ENCODE measurements at regions not wholly inside any gene's neighbourhood (a gene's known extent, or its start where the extent isn't known, plus 50 kb on each side); places are given as distances from the start of the nearest gene placed in this dataset.

GRCh38 chr4:136007991-136008390 is 1524.3 kb downstream of the PCDH18 start:
- Histone ChIP-seq H3K9me3 (replicated peaks) (peaks cover 7% of the 10 kb centered on the region), H3K4me1 (no peaks in the 10 kb centered on the region), H3K4me3 (no peak overlapping the region), H3K36me3 (no peaks in the 10 kb centered on the region), H3K27ac (replicated peaks) (no peak overlapping the region), H3K27me3 (ENCODE audit: low read depth) (no peaks in the 10 kb centered on the region)
- intact Hi-C loops (cut with micrococcal nuclease): no loop called here
- TF ChIP-seq, protein P1, sequence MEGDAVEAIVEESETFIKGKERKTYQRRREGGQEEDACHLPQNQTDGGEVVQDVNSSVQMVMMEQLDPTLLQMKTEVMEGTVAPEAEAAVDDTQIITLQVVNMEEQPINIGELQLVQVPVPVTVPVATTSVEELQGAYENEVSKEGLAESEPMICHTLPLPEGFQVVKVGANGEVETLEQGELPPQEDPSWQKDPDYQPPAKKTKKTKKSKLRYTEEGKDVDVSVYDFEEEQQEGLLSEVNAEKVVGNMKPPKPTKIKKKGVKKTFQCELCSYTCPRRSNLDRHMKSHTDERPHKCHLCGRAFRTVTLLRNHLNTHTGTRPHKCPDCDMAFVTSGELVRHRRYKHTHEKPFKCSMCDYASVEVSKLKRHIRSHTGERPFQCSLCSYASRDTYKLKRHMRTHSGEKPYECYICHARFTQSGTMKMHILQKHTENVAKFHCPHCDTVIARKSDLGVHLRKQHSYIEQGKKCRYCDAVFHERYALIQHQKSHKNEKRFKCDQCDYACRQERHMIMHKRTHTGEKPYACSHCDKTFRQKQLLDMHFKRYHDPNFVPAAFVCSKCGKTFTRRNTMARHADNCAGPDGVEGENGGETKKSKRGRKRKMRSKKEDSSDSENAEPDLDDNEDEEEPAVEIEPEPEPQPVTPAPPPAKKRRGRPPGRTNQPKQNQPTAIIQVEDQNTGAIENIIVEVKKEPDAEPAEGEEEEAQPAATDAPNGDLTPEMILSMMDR (IDR thresholded peaks at IDR 0.05; ENCODE audit: borderline replicate concordance): no peak
- DNase-seq: no peak

DNA sequence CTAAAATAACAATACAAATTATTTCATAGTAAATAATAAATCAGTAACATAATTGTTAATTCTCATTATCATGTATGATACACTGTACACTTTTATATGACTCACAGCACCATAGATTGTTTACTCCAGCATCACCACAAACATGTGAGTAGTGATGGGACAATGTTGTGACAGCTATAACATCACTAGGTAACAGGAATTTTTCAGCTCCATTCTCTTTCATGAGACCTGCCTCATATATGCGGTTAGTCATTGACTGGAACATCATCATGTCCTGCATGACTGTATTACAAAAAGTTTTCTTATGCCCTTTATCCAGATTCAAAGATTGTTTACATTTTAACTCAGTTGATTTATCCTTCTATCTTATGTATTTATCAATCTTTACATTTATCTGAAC is 1530.0 kb downstream of the PCDH18 start:
- Histone ChIP-seq H3K36me3 (no peaks in the 10 kb centered on the region), H3K27me3 (ENCODE audit: low read depth) (no peaks in the 10 kb centered on the region), H3K9me3 (replicated peaks) (no peaks in the 10 kb centered on the region), H3K4me3 (no peak overlapping the region), H3K27ac (replicated peaks) (no peak overlapping the region), H3K4me1 (no peaks in the 10 kb centered on the region)
- no peak for DNase-seq
- intact Hi-C loops (cut with micrococcal nuclease): no loop called here
- TF ChIP-seq, protein P1 (IDR thresholded peaks at IDR 0.05; ENCODE audit: borderline replicate concordance): no peak

- Histone ChIP-seq H3K27ac (replicated peaks) (no peak overlapping the region), H3K36me3 (no peaks in the 10 kb centered on the region), H3K27me3 (ENCODE audit: low read depth) (no peaks in the 10 kb centered on the region), H3K4me1 (no peaks in the 10 kb centered on the region), H3K9me3 (replicated peaks) (no peaks in the 10 kb centered on the region), H3K4me3 (no peak overlapping the region)
- intact Hi-C loops (cut with micrococcal nuclease): no loop called here
- TF ChIP-seq, protein P1 (IDR thresholded peaks at IDR 0.05; ENCODE audit: borderline replicate concordance): no peak
- no peak for DNase-seq
Observed at GRCh38 chr4:136001791-136002190, 1530.5 kb downstream of the PCDH18 start.

- H3K27me3 ChIP-seq (ENCODE audit: low read depth): no peaks in the 10 kb centered on the region
- H3K4me1 ChIP-seq: no peaks in the 10 kb centered on the region
- no peaks in the 10 kb centered on the region for H3K36me3 ChIP-seq
- intact Hi-C loops (cut with micrococcal nuclease): no loop called here
- H3K4me3 ChIP-seq: no peak overlapping the region
- TF ChIP-seq, protein P1 (IDR thresholded peaks at IDR 0.05; ENCODE audit: borderline replicate concordance): no peak
- DNase-seq: no peak
- no peak overlapping the region for H3K27ac ChIP-seq (replicated peaks)
- H3K9me3 ChIP-seq (replicated peaks): no peaks in the 10 kb centered on the region
Observed at GRCh38 chr4:136000246-136000645, 1532.0 kb downstream of the PCDH18 start.

- H3K27me3 ChIP-seq (ENCODE audit: low read depth): no peaks in the 10 kb centered on the region
- H3K27ac ChIP-seq (replicated peaks): no peak overlapping the region
- H3K4me3 ChIP-seq: no peak overlapping the region
- H3K4me1 ChIP-seq: no peaks in the 10 kb centered on the region
- TF ChIP-seq, protein P1 (IDR thresholded peaks at IDR 0.05; ENCODE audit: borderline replicate concordance): no peak
- intact Hi-C loops (cut with micrococcal nuclease): no loop called here
- H3K36me3 ChIP-seq: no peaks in the 10 kb centered on the region
- no peak for DNase-seq
- no peaks in the 10 kb centered on the region for H3K9me3 ChIP-seq (replicated peaks)
Observed at GRCh38 chr4:135994360-135994759, 1537.9 kb downstream of the PCDH18 start.

DNA sequence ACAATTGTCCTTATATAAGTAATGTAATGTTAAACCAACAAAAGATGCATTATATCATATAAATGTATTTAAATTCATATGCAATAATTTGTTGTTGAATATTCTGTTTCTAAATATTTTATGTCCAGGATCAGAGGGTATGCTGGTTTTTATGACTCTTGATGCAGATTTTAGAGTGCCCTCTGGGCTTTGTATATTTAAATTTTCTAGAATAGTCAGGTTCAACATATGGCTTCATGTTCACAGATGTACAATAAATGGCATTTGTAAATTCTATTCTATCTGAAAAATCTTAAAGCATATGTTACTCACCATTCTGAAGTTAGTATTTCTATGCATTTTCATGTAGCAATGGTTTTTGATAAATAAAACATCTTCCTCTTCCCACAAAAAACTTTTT is 1555.4 kb downstream of the PCDH18 start:
- H3K4me3 ChIP-seq: no peak overlapping the region
- no peak for DNase-seq
- no peaks in the 10 kb centered on the region for H3K36me3 ChIP-seq
- no peak overlapping the region for H3K27ac ChIP-seq (replicated peaks)
- H3K9me3 ChIP-seq (replicated peaks): no peaks in the 10 kb centered on the region
- H3K27me3 ChIP-seq (ENCODE audit: low read depth): no peaks in the 10 kb centered on the region
- TF ChIP-seq, protein P1 (IDR thresholded peaks at IDR 0.05; ENCODE audit: borderline replicate concordance): no peak
- intact Hi-C loops (cut with micrococcal nuclease): no loop called here
- no peaks in the 10 kb centered on the region for H3K4me1 ChIP-seq
